ENCODE measurements at regions not wholly inside any gene's neighbourhood (a gene's known extent, or its start where the extent isn't known, plus 50 kb on each side); places are given as distances from the start of the nearest gene placed in this dataset.

- CTCF ChIA-PET = no interaction called here
- peaks cover 10% of the 10 kb centered on the region for H3K4me1 ChIP-seq
- WGBS (ENCODE audit: missing lambda C conversion rate) = 55% methylated on average over 5 of the region's 9 CpGs
- no peak overlapping the region for H3K4me3 ChIP-seq
- no peak overlapping the region for H3K4me2 ChIP-seq
- no peak overlapping the region for H3K27ac ChIP-seq
- H3K9me3 ChIP-seq = no peaks in the 10 kb centered on the region
- DNase-seq (ENCODE audit: low read depth in 1 of 2, low spot score in 1 of 2) (no peak), ATAC-seq (no peak), FAIRE-seq (no peak)
- no peak for TF ChIP-seq HOXB5 (CRISPR knock-in tag; IDR thresholded peaks at IDR 0.05)
- TF ChIP-seq HES2 (IDR thresholded peaks at IDR 0.05) = no peak
- TF ChIP-seq HOXA7 (CRISPR knock-in tag; IDR thresholded peaks at IDR 0.05) = no peak
- no peak for TF ChIP-seq JUNB (IDR thresholded peaks at IDR 0.05)
- POLR2A ChIA-PET = no interaction called here
Measured at GRCh38 chr7:156095908-156096539, 283.8 kb upstream of the SHH start.

GRCh38 chr7:156094350-156095146, 282.3 kb upstream of the SHH start:
- Histone ChIP-seq H3K4me3 (no peak overlapping the region), H3K4me2 (no peak overlapping the region), H3K27ac (0 out of 6 replicates have a peak overlapping the region, but pooled peaks of 1 of the 2 experiments have one; percentile 13), H3K4me1 (peaks cover 10% of the 10 kb centered on the region), H3K9me3 (no peaks in the 10 kb centered on the region)
- CTCF ChIA-PET = no interaction called here
- 81% methylated on average over 13 of the region's 15 CpGs for WGBS (ENCODE audit: missing lambda C conversion rate)
- DNase-seq (ENCODE audit: low read depth in 1 of 2, low spot score in 1 of 2) (no peak), ATAC-seq (no peak), FAIRE-seq (no peak)
- no peak for TF ChIP-seq MAFK (IDR thresholded peaks at IDR 0.05; ENCODE audit: partially characterized antibody)
- POLR2A ChIA-PET = no interaction called here

GRCh38 chr7:156092307-156092706, 280.0 kb upstream of the SHH start:
- POLR2A ChIA-PET = no interaction called here
- 91% methylated on average over 11 of the region's 11 CpGs for WGBS (ENCODE audit: missing lambda C conversion rate)

More at GRCh38 chr7:156092307-156092706, 280.0 kb upstream of the SHH start:
- no peak overlapping the region for H3K27ac ChIP-seq
- H3K4me3 ChIP-seq = no peak overlapping the region
- CTCF ChIA-PET = interaction anchor here (1.4 kb wide), 1 partner anchor 12 kb away, joined by 3 read pairs; no protein-coding TSS in a partner anchor
- ATAC-seq (no peak), FAIRE-seq (no peak), DNase-seq (ENCODE audit: low read depth in 1 of 2, low spot score in 1 of 2) (no peak)
- H3K4me2 ChIP-seq = no peak overlapping the region
- no peak for TF ChIP-seq ZNF302 (CRISPR knock-in tag; IDR thresholded peaks at IDR 0.05)
- TF ChIP-seq ELK1 (IDR thresholded peaks at IDR 0.05; ENCODE audit: low read depth, low read length) = no peak
- no peak for TF ChIP-seq ZSCAN20 (CRISPR knock-in tag; IDR thresholded peaks at IDR 0.05)
- no peak for TF ChIP-seq FOXS1 (CRISPR knock-in tag; IDR thresholded peaks at IDR 0.05)
- no peak for TF ChIP-seq ATOH8 (CRISPR knock-in tag; IDR thresholded peaks at IDR 0.05; ENCODE audit: low read depth)
- no peak for TF ChIP-seq CBX8 (IDR thresholded peaks at IDR 0.05)
- TF ChIP-seq NR3C1 (IDR thresholded peaks at IDR 0.05) = no peak
- no peak for TF ChIP-seq JUN (IDR thresholded peaks at IDR 0.05)
- no peak for TF ChIP-seq CBX2 (IDR thresholded peaks at IDR 0.05; ENCODE audit: borderline replicate concordance, low read depth)
- TF ChIP-seq TFCP2L1 (CRISPR knock-in tag; IDR thresholded peaks at IDR 0.05) = no peak
- no peak for TF ChIP-seq HOXA7 (CRISPR knock-in tag; IDR thresholded peaks at IDR 0.05)
- no peak for TF ChIP-seq ESRRA (IDR thresholded peaks at IDR 0.05; ENCODE audit: borderline replicate concordance, low read length)
- no peak for TF ChIP-seq BCL3 (IDR thresholded peaks at IDR 0.05)
- no peak for TF ChIP-seq MYC (IDR thresholded peaks at IDR 0.05; ENCODE audit: borderline replicate concordance, low read length)
- no peak for TF ChIP-seq HDAC2 (IDR thresholded peaks at IDR 0.05)
- TF ChIP-seq TP53 (CRISPR knock-in tag; IDR thresholded peaks at IDR 0.05) = no peak
- TF ChIP-seq EP300 (IDR thresholded peaks at IDR 0.05) = no peak
- no peak for TF ChIP-seq EHMT2 (IDR thresholded peaks at IDR 0.05; ENCODE audit: low read depth)
- H3K4me1 ChIP-seq = peaks cover 2% of the 10 kb centered on the region
- H3K9me3 ChIP-seq = no peaks in the 10 kb centered on the region
